GM19193 (cell line): ENCODE measurements at regions not wholly inside any gene's neighbourhood (a gene's known extent, or its start where the extent isn't known, plus 50 kb on each side); places are given as distances from the start of the nearest gene placed in this dataset.
A peak's percentile ranks its signal among the peaks of the same experiment; 100 is the strongest.

Source experiments
- POLR2A ChIP-seq: IDR thresholded peaks from 4 replicates; pipeline ENCODE4 v1.6.1; 2011; ENCODE audit not compliant: insufficient read depth, insufficient read length; ENCODE audit errors: extremely low read depth

DNA sequence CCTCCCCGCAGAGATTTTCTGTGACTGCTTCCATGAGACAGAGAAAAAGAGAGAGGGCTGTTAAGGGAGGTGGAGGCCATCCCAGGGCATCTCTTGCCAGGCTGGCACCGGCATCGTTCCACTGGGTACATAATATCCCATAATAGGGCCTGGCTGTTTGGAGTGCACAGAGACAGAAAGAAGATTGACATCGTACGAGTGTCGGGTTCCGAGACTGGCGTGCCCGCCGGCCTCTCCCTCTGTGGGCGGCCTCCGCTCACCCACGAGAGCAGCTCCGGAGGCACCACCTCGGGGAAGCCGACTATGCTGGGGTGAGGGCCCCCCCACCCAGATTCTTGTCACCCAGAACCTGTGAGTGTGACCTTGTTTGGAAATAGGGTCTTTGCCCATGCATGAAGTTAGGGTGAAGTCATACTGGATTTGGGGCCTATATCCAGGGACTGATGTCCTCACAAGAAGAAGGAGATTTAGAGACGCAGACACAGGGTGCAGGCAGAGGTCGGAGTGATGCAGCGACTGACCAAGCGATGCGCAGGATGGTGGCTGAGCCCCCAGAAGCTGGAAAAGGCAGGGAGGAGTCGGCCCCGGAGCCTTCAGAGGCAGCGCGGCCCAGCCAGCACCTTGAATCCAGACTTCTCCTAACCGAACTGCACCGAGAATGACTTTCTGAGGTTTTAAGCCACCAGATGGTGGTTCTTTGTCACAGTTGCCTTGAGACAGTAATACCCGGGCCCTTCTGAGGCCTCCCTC is 101.8 kb upstream of the CIBAR2 start:
- no peak for TF ChIP-seq POLR2A

DNA sequence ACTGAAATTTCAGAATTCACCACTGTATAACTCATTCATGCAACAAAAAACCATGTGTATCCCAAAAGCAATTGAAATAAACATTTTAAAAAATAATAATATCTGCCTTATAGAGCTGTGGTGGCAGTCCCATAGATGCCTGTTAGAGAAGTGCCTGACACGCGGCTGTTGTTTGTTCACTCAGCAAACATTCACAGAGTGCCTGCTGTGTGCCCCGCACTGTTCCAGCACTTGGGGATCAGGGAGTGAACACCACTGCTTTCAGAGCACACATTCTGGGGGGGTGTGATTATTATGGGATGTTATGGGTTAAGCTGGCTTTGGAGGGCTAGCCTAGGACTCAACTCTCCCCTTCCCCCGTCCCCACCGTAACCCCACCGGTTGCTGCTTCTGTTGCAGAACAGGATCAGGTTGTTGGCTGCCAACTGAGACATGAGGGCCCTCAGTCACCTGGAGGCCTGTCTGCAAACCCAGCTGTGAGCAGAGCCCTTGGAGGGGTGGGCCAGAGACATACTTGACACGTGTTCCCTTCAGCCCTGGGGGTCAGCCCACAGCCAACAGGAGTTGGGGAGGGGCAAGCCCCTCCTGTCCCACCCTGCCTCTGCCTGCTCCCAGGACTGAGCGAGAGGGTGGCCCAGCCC is 103.3 kb upstream of the CIBAR2 start:
- TF ChIP-seq POLR2A: no peak

DNA sequence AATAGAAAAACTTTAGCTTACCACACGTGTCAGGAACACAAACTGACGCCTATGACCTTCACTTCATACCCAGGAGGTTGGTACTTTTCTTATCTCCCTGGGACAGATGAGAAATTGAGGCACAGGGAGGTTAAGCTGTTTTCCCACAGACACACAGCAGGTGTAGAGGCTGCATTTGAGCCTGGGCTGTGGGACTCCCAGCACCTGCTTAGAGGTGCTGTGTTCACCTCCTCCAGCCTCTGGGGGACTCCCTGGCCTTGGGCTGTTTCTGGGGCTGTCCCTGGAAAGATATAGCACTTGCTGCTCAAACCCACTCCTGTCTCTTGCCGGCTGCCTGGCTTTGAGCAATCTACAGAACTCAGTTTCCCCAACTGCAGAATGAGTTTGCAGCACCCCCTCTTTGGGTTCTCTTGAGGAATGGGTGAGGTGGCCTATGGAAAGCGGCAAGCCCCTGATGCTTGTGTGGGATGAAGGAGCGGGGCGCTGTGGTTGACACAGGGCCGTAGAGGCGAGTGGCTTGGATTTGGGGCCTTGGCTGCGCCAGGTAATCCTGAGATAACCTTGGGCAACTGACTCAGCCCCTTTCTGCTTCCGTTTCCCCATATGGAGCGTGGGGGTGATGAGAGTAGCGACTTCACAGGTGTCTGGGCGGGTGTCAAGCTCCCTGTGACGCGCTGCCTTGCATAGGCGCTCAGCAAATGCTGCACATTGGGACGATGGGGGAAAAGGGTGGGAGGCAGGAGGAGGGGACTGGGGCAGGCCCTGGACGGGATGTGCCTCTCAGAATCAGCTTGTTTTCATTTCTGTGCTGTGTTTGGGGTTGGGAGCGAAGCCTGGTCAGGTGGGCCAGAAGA is 104.5 kb upstream of the CIBAR2 start:
- TF ChIP-seq POLR2A: no peak

DNA sequence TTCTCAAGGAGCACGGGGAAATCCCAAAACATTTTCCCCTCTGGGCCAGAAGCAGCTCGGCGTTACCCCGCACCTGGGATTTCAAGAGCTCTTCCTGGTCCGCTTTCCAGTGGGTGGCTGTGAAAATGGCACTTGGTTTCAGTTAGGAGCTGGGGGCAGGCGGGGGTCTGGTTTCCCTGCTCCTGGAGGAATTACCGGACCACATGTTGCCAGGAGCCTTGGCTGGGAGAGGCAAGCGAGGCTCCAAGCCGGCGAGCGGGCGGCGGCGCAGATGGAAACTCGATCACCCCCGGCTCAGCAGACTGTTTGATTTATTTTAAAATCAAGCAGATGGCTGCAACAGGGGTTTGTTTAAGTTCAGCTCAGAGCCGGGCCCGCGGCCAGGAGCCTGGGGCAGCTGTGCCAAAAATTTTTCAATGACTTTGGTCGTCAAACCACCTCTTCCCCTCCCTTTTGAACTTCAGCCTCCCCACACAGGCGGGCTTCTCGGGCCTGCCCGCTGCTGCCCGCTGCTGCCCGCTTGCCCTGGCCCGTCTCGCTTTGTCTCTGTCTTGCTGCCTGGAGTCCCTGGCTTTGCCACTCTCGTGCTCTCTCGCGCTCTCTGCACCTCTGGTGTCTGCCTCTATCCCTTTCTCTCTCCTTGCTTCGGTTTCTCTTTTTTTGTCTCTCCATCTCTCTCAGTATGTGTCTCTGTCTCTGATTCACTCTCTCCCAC is 108.0 kb upstream of the CIBAR2 start:
- TF ChIP-seq POLR2A: no peak

DNA sequence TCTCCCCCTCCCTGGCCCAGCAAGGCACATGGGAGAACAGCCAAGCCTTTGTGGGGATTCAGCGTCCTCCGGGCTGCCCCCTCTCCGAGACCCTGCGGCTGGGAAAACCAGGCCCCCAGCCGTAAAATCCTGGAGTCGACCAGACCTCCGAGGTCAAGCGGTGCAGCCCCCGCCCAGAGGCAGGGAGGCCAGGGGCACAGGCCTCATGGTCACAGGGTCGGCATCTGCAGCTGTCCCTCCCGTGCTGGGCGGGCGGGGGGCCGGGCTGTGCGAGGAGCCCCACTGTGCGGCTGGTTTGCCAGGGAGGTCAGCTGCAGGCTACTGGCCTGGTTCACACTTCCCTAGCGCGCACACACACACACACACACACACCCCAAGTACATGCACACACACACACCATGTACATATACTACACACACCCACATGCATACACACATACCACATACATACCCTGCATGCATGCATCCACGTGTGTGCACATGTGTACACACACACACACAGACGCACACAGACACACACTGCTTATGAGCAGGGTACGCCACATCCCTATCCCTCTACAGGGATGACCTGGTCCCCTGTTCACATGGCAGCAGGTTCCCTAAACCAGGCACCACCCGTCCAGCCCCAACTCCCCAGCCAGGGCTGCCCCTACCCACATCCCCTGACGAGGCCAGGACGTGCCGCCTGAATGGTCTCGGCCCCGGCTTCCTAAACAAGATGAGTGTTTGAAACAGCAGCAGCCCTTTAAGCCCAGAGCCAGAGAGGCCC is 108.9 kb upstream of the CIBAR2 start:
- TF ChIP-seq POLR2A: no peak

DNA sequence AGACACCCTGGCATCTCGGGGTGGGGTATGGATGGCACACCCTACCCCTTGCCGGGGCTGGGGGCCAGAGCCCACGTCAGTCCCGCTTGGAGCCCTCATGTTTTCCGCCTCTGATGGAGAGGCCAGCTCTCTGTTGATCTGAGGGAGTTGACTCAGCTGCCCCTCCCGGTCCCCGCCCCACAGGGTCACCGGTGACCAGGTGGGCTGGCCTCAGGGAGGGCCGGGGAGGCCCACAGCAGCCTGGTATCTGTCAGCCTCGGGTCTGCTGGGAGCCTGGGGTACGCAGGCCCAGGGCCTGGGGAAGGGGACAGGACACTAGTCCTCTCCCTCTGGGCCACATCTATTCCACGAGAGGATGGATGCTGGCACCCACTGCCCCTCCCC is 109.5 kb upstream of the CIBAR2 start:
- TF ChIP-seq POLR2A: no peak

DNA sequence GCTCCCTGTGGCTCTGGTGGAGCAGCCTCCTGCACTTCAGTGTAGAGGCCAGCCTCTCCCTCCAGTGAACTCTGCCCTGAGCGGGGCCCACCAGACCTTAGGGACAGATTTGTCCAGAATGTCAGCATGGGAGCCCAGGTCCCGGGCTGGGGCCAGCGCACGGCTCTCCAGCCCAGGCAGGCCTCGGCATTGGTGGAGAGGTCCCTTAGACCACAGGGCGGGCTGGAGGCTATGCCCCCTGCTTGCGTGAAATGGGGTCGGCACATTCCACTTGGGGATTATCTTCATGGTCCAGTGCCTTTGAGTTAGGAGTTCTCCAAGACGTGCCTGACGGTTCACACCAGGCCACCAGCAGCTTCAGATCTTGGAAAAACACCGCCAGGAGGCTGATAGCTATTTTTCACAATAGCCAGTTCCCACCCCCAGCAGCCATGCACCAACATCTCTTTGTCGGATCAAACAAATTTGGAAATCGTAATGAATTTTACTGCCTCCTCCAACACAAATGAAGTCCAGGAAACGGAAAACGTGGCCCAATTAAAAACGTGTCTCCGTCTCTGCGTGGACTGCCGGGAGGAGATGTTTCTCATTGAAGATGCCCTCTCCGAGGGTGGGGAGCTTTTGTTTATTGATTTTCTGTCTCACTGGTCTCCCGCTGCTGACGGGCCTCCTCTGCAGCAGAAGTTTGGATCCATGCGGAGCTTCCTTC is 110.0 kb upstream of the CIBAR2 start:
- TF ChIP-seq POLR2A: no peak

DNA sequence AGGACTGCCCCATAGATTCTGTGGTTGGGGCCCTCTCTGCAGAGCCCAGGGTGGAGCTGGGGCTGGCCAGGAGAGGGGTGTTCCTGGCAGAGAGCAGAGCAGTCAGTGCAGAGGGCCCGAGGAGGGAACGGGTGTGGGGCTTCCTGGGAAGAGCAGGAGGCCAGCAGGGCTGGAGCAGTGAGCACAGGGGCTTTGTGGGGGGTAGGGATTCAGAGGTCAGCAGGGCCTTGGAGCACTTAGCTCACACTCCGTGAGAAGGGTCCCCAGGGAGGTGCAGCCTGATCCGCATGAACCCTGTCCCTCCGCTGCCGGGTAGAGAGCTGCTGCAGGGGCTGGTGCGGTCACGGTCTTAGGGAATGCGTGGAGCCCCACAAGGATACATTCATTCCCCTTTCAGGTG is 113.0 kb upstream of the CIBAR2 start:
- TF ChIP-seq POLR2A: no peak

DNA sequence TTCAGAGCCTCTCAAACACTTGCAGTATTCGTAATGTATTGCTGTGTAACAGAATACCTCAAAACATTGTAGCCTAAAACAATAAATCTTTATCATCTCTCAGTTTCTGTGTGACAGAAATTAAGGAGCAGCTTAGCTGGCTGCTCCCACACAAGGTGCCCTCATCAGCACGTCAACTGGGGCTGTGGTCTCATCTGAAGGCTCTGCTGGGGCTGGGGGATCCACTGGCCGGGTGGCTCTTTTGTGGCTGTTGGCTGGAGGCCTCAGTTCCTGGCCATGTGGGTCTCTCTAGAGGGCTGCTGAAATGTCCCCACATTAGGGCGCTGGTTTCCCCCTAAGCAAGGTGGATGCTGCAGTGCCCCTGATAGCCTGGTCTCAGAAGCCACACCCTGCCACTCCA is 113.4 kb upstream of the CIBAR2 start:
- no peak for TF ChIP-seq POLR2A

DNA sequence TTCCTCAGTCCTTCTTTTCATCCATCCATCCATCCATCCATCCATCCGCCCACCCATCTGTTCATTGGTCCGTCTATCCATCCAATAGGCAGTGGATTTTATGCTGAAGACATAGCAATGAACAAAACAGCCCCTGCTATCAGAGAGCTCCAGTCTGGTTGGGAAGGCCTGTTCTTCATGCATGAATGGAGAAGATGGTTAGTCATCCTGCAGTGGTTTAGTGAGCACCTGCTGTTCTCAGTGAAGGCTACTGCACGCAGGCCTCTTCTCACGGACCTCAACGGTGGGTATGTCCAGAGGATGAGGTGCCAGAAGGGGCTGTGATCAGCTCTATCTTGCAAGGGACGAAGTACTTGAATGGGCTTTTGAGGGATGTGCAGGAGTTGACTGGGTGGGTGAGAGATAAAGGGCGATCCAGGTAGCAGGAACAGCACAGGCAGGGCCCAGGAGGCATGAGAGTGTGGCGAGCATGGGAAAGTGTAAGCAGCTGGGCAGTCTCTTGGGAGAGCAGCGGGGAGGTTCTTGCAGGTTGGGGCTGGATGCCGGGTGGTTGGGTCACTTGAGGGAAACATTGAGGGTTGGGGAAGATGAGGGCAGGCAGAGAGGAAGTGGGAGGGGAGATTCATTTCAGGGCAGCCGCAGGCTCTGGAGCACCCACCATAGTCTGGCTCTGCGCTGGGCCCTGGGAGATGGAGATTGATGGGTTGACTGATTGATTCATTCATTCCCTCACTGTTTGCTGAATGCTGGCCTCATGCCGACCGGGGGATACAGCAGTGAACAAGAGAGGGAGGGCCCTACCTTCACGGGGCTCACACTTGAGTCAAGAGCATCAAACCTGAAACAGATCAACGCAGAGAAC is 115.0 kb upstream of the CIBAR2 start:
- TF ChIP-seq POLR2A: peak; percentile 66

DNA sequence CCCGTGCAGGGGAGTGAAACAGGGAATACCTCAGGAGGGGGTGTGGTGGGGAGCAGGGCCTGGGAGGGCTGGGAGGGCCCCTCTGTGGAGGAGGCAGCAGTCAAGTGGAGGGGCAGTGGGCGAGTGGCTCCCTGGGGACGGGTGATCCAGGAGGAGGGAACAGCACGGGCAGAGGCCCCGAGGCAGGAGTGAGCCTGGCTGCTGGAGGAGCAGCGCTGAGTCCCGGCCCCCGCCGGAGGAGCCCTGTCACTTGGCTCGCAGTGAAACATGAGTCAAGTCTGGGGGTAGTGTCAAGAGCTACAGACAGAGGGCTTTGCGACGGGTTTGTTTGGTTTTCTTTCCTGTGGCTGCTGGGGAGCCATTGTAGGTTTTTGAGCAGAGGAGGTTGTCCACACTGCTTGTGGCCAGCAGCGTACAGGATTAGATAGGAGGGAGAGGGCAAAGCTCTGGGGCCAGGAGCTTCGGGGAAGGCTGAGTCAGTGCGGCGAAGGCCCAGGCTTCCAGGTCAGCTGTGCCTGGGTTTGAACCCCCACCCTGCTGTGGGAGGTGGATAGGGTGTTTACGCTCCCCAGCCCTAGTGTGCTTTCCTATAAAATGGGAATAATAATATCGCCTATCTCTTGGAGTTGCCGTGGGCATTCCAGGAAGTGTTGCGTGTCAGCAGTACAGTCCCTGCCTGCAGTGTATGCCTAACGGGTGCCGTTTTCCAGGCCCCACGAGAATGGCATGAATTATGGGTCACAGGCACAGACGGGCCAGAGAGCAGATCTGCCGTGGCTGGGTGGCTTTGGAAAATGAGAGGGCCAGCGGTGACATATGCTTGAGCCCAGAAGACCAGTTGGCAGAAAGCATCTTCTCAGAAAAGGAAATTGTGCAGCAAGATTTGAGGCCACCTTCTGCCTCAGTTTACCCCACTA is 115.9 kb upstream of the CIBAR2 start:
- no peak for TF ChIP-seq POLR2A

DNA sequence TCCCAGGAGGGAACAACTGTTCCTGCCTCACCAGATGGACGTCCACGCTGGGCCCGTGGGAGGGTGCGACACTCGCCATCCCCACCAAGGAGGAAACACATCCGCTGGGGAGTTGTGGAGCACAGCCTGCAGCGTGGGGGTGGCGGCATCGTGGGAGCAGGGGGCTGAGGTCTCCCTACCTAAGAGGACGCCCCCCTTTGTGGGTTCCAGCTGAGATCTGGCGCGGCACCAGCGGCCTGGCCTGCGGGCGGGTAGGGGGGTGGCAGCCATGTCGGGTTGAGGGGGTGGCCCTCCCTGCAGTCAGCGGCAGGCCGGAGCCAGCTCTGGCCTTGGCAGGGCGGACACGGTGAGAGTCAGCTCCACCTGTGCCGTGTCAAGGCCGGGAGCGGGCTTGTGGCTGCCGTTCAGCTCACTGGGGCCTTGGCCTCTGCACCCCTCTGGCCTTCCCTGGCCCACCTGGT is 116.7 kb upstream of the CIBAR2 start:
- no peak for TF ChIP-seq POLR2A
